Inflammatory macrophage treated with lipopolysaccharide for 4 hours (primary cell): ENCODE measurements at regions not wholly inside any gene's neighbourhood (a gene's known extent, or its start where the extent isn't known, plus 50 kb on each side); places are given as distances from the start of the nearest gene placed in this dataset.

ENCODE experiments used
- DNase-seq: peaks from one replicate; pipeline ENCODE4 v3.0.0-alpha.2; 2020

DNA sequence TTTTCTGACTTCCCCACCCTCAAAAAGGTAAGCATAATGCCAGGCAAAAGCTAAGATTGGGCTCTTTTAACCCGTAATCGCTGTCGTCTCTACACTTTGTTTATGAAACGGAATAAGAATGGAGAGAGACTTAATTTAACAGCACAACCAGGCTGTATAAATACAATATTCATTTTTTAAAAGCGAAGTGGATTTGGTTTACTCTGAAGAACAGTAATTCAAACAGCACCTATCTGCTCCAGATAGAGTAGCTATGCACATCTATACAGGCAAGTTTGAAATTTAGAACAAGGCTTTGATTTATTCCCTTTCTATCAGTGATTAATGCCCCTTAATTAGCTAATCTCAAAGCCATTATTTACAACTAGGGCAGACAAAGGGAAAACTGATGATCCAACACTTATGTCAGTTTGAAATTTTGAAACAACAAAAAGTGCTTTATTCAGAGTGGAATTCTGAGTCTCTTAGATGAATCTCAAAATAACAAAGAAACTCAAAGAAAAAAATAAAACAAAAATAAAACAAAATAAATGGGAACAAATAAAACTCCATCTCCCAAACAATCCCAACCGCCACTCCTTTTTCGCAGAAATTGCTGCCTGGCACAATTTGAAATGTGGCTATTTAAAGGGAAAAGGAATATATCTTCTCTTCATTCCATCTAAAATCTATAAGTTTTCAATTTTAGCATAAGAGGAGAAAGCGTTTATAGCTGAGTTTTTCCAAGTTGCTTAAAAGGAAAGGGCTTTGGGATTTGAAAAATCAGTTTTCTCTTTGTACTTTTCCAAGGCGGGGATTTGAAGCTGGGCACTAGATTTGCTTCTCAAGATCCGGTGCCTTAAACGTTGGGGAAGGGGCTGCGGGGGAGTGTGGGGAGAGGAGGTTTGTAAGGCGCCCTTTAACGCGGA, 298.6 kb downstream of the PARP8 start:
- no peak for DNase-seq

DNA sequence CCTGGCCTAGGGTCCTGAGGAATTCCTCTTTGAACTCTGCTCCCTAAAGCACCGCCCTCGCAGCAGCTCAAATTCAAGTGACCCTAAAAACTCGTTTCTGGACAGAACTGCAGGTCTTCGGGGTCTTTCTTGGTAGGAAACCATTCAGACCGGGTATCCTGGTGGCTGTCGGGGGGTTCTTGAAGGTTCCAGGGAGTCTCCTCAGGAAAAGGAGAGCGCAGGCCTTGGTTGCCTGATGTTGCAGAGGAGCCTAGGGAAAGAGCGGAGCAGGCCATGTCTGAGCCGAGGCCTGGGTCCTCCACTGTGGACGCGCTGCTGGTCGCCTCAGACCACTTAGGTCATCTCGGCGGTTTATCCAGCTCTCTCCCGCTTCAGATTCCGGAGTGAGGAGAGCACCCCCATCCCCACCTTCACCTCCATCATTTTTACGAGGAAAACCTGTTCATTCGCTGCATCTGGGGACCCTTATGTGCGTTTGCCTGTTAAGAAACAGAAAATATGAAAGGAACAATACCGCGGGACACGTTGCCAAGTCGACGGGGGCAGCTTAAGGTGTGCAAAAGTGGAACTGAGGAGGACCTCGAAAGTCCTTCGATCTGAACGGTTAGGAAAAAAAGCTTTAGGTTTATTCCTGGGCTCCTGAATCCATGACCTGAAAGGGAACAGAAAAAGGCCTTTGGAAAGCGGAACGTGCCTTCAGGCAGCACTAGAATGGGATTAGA, 299.4 kb downstream of the PARP8 start:
- no peak for DNase-seq

DNA sequence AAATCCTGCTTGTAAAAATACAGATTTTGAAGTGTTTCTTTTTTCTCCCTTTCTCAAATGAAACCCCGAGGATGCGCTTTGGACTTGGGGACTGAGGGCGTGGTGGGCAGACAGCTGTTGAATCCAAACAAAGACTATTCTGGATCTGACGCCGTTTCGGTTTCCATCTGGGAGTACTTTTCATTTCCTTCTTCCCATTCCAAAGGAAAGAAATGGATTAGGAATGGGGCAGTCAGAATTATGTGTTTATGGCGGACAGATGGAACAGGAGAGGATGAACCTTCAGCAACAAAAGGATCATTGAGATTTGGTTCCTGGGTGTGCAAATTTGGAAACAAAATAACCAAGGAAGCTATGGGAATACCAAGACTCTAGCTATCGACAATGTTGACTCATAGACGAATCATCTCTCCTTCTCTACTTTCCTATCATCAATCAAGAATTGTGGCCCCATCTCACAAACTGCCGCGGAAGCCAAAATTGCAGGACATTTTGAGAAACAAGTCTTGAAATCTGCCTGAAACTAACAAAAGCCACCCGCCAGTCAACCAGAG, 300.6 kb downstream of the PARP8 start:
- DNase-seq = no peak

DNA sequence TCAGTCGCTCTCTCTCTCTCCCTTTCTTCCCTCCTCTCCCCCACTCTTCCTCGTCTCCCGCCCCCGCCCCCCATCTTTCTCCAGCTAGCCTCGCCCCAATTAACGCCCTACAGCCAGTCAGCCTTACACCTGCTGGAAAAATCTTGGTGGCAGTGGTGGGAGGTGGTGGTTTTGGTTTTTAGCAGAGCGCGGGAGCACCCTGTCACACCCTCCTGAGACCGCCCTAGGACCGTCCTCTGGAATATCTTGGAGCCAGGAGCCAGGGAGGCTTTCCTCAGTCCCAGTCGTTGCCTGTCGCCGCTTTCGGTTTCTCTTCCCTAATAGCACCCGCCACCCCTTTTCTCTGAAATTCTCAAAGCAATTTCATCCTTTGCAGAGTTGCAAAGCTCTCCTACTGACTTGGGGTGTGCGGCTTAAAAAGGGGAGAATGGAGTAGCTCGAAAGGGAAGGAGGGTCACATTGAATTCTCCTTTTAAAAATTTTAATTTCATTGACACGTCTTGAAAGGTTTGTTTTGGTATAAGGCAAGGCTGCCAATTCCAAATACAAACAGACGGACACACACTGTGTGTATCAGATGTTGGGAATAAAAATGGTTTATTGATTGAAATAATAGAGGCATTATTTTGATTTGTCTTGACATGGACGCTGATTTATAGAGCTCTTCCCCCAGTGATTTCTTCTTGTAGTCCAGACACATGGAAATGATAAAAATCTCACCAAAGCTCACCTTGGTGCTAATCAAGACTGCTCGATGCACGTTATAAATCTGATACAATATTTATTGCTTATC, 301.3 kb downstream of the PARP8 start:
- DNase-seq = peak; percentile 44

DNA sequence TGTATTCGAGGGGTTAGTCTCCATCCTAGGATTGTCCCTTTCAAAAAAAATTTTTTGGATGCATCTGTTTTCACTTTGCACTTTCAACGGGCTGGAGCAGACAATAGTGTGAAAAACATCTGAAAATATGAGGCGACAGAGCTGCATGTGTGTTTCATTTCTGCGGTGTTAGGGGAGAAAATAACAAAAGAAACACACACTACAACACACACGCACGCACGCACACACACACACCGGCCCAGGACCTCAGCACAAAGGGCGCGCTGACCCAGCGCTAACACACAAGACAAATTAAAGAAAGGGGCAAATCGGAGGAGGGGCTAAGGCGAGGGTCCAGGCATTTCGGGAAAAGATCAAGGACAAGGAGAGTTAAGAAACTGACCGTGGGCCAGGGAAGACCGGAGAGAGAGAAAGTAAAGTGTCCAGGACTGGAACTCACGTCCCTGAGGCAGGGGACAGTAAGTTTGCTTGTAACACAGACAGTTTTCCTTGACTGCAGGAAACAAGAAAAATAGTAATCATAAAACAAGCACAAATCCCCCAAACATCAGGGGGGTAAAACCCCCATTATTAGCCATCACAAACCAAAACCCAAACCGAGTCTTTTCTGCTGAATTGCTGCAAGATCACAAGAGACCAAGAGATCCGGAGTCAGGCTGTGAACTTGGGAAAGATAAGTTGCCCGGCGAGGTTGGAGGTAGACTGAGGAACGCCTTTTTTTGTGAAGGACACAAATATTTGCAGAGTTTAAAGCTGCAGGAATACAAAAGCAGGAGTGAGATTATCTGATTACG, 302.1 kb downstream of the PARP8 start:
- no peak for DNase-seq

DNA sequence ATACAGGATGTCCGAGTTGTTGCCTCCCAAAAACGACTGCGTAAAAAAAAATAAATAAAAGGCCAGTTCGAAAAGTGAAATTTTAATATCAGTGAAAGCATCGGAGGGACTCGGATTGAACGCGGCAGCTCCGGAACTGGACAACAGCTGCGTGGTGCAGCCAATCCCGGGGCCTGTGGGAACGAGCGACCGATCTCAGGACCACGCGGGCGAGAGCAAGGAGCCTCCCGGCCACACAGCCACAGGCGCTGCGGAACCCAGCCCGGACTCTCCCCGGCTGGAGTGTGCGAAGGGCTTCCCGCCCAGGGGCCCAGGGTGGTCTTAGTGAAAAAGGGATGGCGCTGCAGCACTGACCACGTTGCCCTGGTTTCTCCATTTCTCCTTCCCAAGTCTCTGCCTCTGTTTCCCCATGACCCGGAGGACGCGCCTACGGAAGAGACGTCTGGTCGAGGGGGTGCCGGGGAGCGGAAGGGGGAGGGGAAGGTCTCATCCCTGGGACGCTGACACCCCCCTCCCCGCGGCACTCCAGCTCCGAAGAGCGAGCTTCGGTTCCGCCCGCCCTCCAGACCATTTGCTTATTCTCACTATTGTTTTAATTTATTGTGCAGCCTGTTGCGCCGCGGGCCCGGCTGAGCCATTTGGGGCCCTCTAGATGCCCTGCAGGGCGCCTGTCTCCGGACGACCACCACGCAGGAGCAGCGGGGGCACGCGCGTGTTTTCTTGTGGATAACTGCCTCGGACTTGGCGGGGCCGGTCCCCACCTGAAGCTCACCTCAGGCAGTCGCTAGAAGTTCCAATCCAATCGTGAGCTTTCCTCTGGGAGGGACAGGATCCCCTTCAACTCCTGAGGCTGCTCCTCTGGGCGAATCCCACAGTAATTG, 303.0 kb downstream of the PARP8 start:
- DNase-seq = no peak

DNA sequence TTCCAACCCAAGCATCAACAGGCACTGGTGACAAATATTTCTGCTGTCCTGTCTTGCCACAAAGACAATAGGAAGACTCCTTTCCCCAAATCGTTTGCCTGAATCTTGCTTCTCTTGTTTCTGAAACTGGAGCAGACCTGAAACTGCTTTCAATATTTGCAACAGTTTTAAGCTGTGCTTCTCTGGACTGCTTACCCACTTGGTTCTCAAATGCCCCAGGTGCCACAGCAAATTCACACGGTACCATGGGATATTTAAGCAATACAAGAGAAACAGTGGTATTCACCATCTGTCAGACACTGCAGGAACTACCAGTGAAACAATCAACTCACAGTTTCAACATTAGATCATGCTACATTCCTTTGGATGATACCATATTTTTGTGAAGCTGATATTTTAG, 309.4 kb downstream of the PARP8 start:
- DNase-seq = no peak

DNA sequence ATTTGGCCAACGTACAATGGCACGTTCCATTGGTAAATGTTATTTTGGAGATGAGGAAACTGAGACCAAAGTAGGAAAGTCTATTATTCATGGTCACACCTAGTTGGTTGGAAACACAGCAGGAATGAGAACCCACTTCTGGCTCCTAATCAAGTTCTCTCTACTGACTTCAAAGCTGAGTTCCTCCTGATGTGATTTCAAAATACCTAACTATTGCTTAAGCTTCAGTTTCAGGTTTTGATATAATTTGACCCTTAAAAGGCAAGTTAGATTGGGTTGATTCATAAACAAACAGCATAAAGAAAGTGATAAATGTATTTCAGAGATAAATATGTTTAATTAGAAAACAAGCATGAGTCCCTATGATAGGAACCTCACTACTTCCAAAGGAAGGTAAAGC, 312.5 kb downstream of the PARP8 start:
- DNase-seq = no peak

DNA sequence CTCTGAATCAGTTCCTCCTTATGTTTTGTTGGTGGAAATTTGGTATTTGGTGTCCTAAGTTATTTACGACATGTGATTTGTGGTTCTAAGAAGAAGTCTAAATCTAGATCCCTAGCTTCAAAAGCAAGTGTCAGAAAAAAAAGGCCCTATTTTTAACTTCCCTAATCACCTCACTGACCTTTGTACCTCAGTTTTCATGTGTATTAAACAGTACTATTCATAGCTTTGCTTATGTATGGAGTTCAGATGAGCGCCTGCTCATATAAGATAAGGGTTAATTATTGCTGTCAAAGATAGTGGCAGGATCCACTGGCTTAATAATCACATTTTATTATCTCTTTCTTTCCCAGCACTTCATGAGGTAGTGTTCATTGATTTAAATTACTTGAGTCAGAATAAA, 318.2 kb downstream of the PARP8 start:
- no peak for DNase-seq

DNA sequence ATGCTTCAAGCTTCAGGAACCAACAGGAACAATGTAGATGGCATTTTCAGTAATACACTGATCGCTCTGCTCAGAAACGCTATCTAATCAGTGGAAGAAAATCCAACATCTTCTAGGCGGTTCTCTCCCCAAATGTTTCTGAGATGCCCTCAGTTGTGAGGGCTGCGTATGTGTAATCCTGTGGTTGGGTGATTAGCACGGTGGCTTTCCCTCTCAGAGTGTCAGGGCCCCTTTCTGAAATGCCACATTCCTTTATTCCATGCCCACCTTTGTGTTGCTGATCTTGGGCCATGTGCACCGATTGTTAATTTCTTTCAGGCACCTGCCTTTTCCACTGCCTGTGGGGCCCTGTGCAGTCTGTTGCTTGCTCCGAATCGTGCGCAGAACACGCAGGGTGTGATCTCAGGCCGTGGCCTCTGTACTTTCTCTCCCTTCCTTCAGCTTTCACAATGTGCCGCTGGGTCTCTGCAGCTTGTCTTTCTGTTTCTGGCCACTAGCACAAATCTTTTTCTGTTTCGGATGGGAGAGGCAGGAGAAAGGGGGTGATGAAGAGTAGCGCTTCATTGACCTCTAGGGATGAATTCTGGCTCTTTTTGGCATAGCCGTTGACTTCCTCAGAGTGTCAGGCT, 324.0 kb downstream of the PARP8 start:
- DNase-seq = no peak

DNA sequence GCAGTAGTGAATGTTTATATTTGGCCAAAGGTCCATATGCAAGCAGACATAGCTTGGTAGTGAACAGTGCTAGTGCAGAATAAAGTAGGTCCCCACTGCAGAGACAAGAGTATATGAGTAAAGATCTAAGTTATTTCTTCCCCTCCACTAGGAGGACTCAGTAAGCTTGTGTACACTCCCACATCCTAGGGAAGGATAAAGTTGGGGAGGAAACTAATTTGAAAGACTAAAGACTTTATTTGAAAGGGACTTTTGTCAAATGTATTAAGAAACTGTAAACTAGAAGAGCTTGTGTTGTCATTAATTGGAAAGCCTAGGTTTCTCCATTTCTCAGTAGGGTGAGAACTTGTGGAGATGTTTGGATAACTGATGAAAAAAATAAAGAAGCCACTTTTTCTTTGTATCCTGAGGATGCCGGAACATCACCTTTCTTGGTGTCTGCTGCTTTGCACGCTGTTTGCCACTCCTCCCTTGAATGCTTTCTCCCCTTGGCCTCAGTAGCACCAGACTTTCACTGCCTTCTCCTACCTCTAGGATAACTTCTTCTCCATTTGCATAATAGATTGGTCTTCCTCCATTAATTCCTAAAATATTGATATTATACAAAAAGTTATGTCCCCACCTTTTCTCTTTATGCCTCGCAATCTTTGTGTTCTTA, 329.0 kb downstream of the PARP8 start:
- DNase-seq = no peak

DNA sequence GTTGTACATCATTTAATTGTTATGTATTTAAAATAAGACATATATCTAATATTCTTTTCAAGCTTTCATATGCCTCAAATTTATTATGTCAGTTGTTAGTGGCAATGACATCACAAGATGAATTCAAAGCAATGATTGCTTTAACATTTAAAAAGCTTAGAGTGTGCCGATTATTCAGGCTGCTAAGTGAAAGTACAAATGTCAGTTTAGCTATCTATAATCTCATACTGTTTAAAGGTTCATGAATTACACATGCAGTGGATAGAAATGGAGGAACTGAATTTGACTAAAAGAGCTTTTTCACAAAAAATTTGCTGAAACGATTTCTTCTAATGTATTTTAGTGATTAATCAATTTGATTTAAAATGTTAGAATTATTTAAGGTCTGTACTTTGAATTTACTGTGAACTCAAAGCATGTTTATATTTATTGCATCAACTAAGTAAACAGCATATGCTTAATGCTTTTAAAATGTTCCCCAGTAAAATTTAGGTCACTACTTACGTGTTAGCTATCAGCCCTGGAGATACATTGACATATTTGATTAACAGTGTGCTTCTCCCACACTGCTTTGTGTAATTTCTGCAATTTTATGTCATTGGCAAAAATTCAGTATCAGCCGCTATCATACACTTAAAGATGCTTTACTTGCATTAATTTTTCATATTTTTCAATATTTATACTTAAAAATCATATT, 334.9 kb downstream of the PARP8 start:
- DNase-seq = no peak

DNA sequence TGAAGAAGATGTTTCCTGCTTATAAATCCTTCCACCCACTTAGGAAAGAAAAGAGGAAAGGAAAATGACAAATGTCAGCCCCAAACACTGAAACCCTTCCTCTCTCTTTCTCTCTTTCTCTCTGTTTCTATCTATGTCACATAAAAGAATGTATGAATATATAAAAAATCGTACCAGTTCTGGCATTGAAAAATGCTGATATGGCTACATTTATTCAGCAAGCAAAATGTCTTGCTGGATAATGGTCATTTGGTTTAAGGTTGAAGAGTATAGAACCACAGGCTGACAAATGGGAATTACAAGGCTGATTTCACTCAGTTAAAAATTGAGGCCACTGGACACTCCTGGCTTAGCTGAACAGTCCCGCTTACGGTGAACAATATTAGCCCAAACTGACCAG, 335.9 kb downstream of the PARP8 start:
- DNase-seq = no peak

DNA sequence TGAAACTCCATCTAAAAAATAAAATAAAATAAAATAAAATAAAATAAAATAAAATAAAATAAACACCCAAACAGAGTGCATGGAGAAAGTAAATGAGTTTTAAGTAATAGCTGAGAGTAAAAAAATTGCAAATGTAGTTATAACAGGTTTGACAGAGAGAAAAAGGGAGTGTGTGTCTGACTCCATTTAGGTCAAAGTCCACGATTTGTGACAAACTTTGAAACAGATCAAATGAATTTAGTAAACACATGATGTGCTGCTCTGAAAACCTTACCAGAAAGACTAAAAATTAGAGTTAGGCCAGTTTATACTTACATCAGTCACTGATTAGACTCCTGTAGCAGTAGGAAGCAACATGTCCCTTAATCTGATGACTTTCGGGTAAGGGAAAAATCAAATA, 346.6 kb downstream of the PARP8 start:
- DNase-seq = no peak

DNA sequence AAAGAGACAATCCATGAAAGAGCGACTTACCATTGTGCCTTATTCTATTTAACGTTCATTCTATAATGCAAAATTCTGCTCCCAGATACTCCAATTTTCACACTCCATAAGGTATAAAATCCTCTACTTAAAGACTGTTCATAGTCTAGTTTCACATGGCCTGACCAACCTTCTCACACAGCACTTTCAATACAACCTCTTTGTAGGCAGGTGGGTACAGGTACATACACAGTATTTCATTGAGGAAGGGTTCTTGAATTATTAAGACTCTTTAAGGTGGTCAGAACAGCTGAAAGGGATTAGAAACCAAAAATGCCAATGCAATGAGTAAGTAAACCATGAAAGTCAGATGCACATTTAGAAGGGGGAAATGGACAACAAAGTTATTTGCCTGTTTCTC, 352.0 kb downstream of the PARP8 start:
- DNase-seq = no peak

DNA sequence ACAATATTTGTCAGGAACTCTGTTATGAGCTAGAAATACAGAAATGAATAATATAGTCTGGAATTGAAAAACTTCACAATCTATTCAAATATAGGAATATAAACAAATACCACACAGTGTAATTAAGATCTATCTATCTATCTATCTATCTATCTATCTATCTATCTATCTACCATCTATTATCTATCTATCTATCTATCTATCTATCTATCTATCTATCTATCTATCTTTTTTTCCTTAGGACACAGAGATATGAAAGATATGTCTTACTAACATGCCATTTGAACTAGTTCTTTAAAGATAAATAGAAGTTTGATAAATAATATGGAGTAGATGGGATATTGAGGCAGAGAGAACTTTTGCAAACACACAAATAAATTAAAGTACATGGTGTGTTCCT, 357.8 kb downstream of the PARP8 start:
- DNase-seq = no peak

DNA sequence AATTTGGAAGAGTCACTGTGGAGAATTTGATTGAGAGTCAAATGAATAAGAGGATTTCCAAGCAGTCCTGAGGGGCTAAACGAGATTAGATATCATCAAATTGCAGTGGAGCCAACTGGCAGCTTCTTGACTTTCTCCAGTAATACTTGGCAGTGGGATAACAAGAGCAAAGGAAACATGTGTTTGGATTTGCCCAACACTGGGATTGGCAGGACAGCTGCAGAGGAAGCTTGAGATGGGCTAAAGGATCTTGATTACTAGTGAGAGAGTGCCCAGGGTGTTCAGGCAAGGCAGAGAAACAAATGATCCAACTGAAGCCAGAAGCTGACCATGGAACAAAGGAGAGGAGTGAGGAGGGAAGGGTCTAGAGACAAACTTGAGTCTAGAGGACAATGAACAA, 356.0 kb upstream of the ISL1 start:
- no peak for DNase-seq

DNA sequence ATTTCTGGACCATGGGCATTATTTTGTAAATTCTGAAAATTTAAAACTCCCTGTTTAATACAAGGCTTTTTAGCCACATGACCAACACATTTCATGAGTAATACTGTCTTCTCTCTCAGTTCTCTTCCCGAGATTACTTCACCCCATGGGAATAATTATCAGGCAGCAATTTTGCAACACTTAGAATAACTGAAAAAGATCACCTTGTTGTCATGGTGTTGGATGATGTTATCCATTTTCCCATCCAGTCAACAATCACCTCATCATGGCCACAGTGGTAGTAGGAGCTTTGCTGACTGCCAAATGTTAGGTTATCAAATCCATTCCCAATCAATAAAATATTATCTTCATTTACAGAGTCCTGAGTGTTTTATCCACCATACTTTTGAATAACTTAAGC, 354.9 kb upstream of the ISL1 start:
- DNase-seq = no peak

DNA sequence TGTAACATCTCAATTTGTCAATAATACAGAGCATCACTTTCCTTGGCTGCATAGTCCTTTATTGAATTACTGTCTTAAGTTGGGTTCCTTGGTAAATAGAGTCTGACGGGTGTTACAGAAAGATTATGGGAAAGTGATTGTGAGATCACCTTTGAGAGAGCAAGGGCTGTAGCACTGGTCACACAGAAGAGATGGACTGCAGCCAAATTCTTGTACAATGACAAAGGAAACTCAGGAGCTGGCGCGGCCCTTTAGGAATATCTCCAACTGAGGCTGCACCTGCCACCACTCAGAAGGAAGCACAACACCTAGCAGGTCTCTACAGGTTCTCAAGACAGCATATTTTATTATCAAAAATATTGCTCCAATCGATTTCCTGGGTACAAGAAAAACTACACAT, 350.0 kb upstream of the ISL1 start:
- DNase-seq = no peak
